ENCODE measurements at regions not wholly inside any gene's neighbourhood (a gene's known extent, or its start where the extent isn't known, plus 50 kb on each side); places are given as distances from the start of the nearest gene placed in this dataset.

- no peaks in the 10 kb centered on the region for H3K4me1 Mint-ChIP-seq (ENCODE audit: low read depth, unreplicated experiment)
- H3K27ac Mint-ChIP-seq (ENCODE audit: unreplicated experiment): no peak overlapping the region
- peaks cover 1% of the 10 kb centered on the region for H3K9me3 Mint-ChIP-seq (ENCODE audit: unreplicated experiment)
- no peak overlapping the region for H3K4me3 Mint-ChIP-seq (ENCODE audit: unreplicated experiment)
- DNase-seq: no peak
- TF ChIP-seq CTCF (IDR thresholded peaks at IDR 0.05; ENCODE audit: partially characterized antibody, unreplicated experiment): no peak
- H3K36me3 Mint-ChIP-seq (ENCODE audit: unreplicated experiment): no peaks in the 10 kb centered on the region
- H3K27me3 Mint-ChIP-seq (ENCODE audit: unreplicated experiment): peaks cover 2% of the 10 kb centered on the region
Observed at GRCh38 chr2:8219631-8220355, 462.1 kb upstream of the ID2 start.

- Mint-ChIP-seq H3K27me3 (ENCODE audit: unreplicated experiment) (peaks cover 2% of the 10 kb centered on the region), H3K36me3 (ENCODE audit: unreplicated experiment) (no peaks in the 10 kb centered on the region), H3K4me3 (ENCODE audit: unreplicated experiment) (no peak overlapping the region), H3K27ac (ENCODE audit: unreplicated experiment) (no peak overlapping the region), H3K4me1 (ENCODE audit: low read depth, unreplicated experiment) (no peaks in the 10 kb centered on the region), H3K9me3 (ENCODE audit: unreplicated experiment) (peaks cover 1% of the 10 kb centered on the region)
- no peak for TF ChIP-seq CTCF (IDR thresholded peaks at IDR 0.05; ENCODE audit: partially characterized antibody, unreplicated experiment)
- no peak for DNase-seq
Observed at GRCh38 chr2:8222979-8223694, 458.7 kb upstream of the ID2 start.

GRCh38 chr2:8223695-8224346 lies 458.0 kb upstream of the ID2 start:
- H3K27me3 Mint-ChIP-seq (ENCODE audit: unreplicated experiment): peaks cover 2% of the 10 kb centered on the region
- TF ChIP-seq CTCF (IDR thresholded peaks at IDR 0.05; ENCODE audit: partially characterized antibody, unreplicated experiment): no peak
- H3K4me3 Mint-ChIP-seq (ENCODE audit: unreplicated experiment): no peak overlapping the region
- no peaks in the 10 kb centered on the region for H3K36me3 Mint-ChIP-seq (ENCODE audit: unreplicated experiment)
- DNase-seq: no peak
- no peak overlapping the region for H3K27ac Mint-ChIP-seq (ENCODE audit: unreplicated experiment)
- H3K9me3 Mint-ChIP-seq (ENCODE audit: unreplicated experiment): peaks cover 1% of the 10 kb centered on the region
- no peaks in the 10 kb centered on the region for H3K4me1 Mint-ChIP-seq (ENCODE audit: low read depth, unreplicated experiment)

- H3K4me3 Mint-ChIP-seq (ENCODE audit: unreplicated experiment): no peak overlapping the region
- H3K27ac Mint-ChIP-seq (ENCODE audit: unreplicated experiment): no peak overlapping the region
- peaks cover 1% of the 10 kb centered on the region for H3K9me3 Mint-ChIP-seq (ENCODE audit: unreplicated experiment)
- H3K4me1 Mint-ChIP-seq (ENCODE audit: low read depth, unreplicated experiment): no peaks in the 10 kb centered on the region
- H3K36me3 Mint-ChIP-seq (ENCODE audit: unreplicated experiment): no peaks in the 10 kb centered on the region
- TF ChIP-seq CTCF (IDR thresholded peaks at IDR 0.05; ENCODE audit: partially characterized antibody, unreplicated experiment): no peak
- peaks cover 2% of the 10 kb centered on the region for H3K27me3 Mint-ChIP-seq (ENCODE audit: unreplicated experiment)
- DNase-seq: no peak
Observed at GRCh38 chr2:8224347-8225190, 457.3 kb upstream of the ID2 start.
